PC-3 (cell line): ENCODE measurements at regions not wholly inside any gene's neighbourhood (a gene's known extent, or its start where the extent isn't known, plus 50 kb on each side); places are given as distances from the start of the nearest gene placed in this dataset.
"Not testable (repeated sequence)": the region's sequence is repeated elsewhere in the genome, so short reads cannot be mapped to it uniquely, and the experiment has no call there.

ENCODE experiments used
- ATAC-seq: fragments of 200-7000 bp; cut with Tn5 transposase; 2 replicates; pipeline ENCODE4 v1.9.1; 2020; ENCODE audit warnings: mild to moderate bottlenecking, moderate library complexity
- BruUV-seq: library from RNA; stranded (reverse); fragments of 400-500 nt; replicated peaks from 2 replicates; lab custom pipeline; 2021; lab: Mats Ljungman, UMichigan
- CTCF ChIA-PET: fragments of 300-600 bp; sonication (Branson Sonifier 250); formaldehyde crosslinking; loops from one replicate; lab custom pipeline; 2022; ENCODE audit warnings: antibody characterized with exemption; lab: Charles Lee
- POLR2A ChIA-PET: fragments of 300-600 bp; sonication (Branson Sonifier 250); formaldehyde crosslinking; loops from one replicate; lab custom pipeline; 2022; ENCODE audit warnings: antibody characterized with exemption; ENCODE audit not compliant: unreplicated experiment; lab: Charles Lee
- DNase-seq: peaks from one replicate; pipeline ENCODE4 v3.0.0-alpha.2; 2015
- H2AFZ ChIP-seq: fragments of 300-600 bp; sonication (generic); 2 replicates; pipeline ENCODE4 v1.6.0; 2016; ENCODE audit warnings: antibody characterized with exemption, low read length
- H3F3A ChIP-seq: fragments of 300-600 bp; sonication (generic); one replicate; pipeline ENCODE4 v1.6.0; 2017; ENCODE audit warnings: antibody characterized with exemption, low read length, control low read depth, mild to moderate bottlenecking; ENCODE audit not compliant: unreplicated experiment
- H3K27ac ChIP-seq: fragments of 300-600 bp; sonication (generic); 2 replicates; pipeline ENCODE4 v1.5.1; 2016; ENCODE audit warnings: mild to moderate bottlenecking, low read length
- H3K27me3 ChIP-seq: fragments of 300-600 bp; sonication (generic); 2 replicates; pipeline ENCODE4 v1.6.1; 2016; ENCODE audit warnings: low read length, mixed read lengths
- H3K36me3 ChIP-seq: fragments of 300-600 bp; sonication (generic); 2 replicates; pipeline ENCODE4 v1.6.1; 2016; ENCODE audit warnings: low read depth, mixed run types, low read length, mixed read lengths
- H3K4me1 ChIP-seq: fragments of 300-600 bp; sonication (generic); 2 replicates; pipeline ENCODE4 v1.5.1; 2016; ENCODE audit warnings: low read length; ENCODE audit not compliant: insufficient read depth
- H3K4me2 ChIP-seq: fragments of 300-600 bp; sonication (generic); 2 replicates; pipeline ENCODE4 v1.6.0; 2016; ENCODE audit warnings: low read length
- H3K4me3 ChIP-seq: fragments of 300-600 bp; sonication (generic); 2 replicates; pipeline ENCODE4 v1.5.1; 2016; ENCODE audit warnings: mild to moderate bottlenecking, low read length, mixed read lengths
- H3K79me2 ChIP-seq: fragments of 300-600 bp; sonication (generic); 2 replicates; pipeline ENCODE4 v1.6.1; 2017; ENCODE audit warnings: low read length, mixed read lengths
- H3K9ac ChIP-seq: fragments of 300-600 bp; sonication (generic); 2 replicates; pipeline ENCODE4 v1.6.0; 2016; ENCODE audit warnings: mild to moderate bottlenecking, low read length
- H3K9me2 ChIP-seq: fragments of 300-600 bp; sonication (generic); replicated peaks from 2 replicates; pipeline ENCODE4 v1.6.1; 2016; ENCODE audit warnings: mixed run types, low read length, mixed read lengths
- H3K9me3 ChIP-seq: fragments of 300-600 bp; sonication (generic); 2 replicates; pipeline ENCODE4 v1.6.1; 2016; ENCODE audit warnings: low read length, mixed read lengths
- H4K20me1 ChIP-seq: fragments of 300-600 bp; sonication (generic); 2 replicates; pipeline ENCODE4 v1.6.1; 2016; ENCODE audit warnings: low read length, mixed read lengths
- CTCF ChIP-seq: fragments of 300-600 bp; sonication (generic); conservative IDR thresholded peaks from 2 replicates; pipeline ENCODE4 v1.5.1; 2017; ENCODE audit warnings: antibody characterized with exemption, low read depth, mild to moderate bottlenecking, low read length
- EZH2 ChIP-seq: fragments of 300-600 bp; sonication (generic); IDR thresholded peaks from one replicate; pipeline ENCODE4 v1.6.1; 2017; ENCODE audit warnings: antibody characterized with exemption, mild to moderate bottlenecking, low read length; ENCODE audit not compliant: unreplicated experiment
- EZH2phosphoT487 ChIP-seq: fragments of 300-600 bp; sonication (generic); IDR thresholded peaks from 2 replicates; pipeline ENCODE4 v1.6.1; 2018; ENCODE audit warnings: mild to moderate bottlenecking, antibody characterized with exemption, low read length, borderline replicate concordance
- intact Hi-C: fragments of 100-400 bp; cut with micrococcal nuclease; formaldehyde crosslinking; loops from 2 replicates; pipeline ENCODE4 v1.9.0; 2023

- H3K4me1 ChIP-seq, H3F3A ChIP-seq, BruUV-seq, H4K20me1 ChIP-seq, H3K36me3 ChIP-seq, H3K4me3 ChIP-seq, H3K9me2 ChIP-seq, DNase-seq, POLR2A ChIA-PET, H3K27ac ChIP-seq, H3K27me3 ChIP-seq, ATAC-seq, H3K4me2 ChIP-seq, H3K9ac ChIP-seq, H3K79me2 ChIP-seq, H2AFZ ChIP-seq, H3K9me3 ChIP-seq, intact Hi-C loops, CTCF ChIA-PET: not testable (repeated sequence)
Measured at GRCh38 chr21:32823296-32823695, 51.7 kb upstream of the PAXBP1 start.

- no TSS peak for BruUV-seq
- no peaks in the 10 kb centered on the region for H3F3A ChIP-seq
- DNase-seq (no peak), ATAC-seq (no peak)
- CTCF ChIA-PET: no interaction called here
- H3K4me2 ChIP-seq: no peak overlapping the region
- H3K79me2 ChIP-seq: no peaks in the 10 kb centered on the region
- no peak overlapping the region for H2AFZ ChIP-seq
- no peaks in the 10 kb centered on the region for H3K36me3 ChIP-seq
- POLR2A ChIA-PET: no interaction called here
- no peaks in the 10 kb centered on the region for H4K20me1 ChIP-seq
- TF ChIP-seq EZH2phosphoT487 (no peak), CTCF (no peak)
- no peaks in the 10 kb centered on the region for H3K9me3 ChIP-seq
- no peak overlapping the region for H3K9ac ChIP-seq
- intact Hi-C loops: no loop called here
- no peak overlapping the region for H3K27ac ChIP-seq
- no peaks in the 10 kb centered on the region for H3K4me1 ChIP-seq
- H3K9me2 ChIP-seq: no peaks in the 10 kb centered on the region
- H3K27me3 ChIP-seq: no peaks in the 10 kb centered on the region
- no peak overlapping the region for H3K4me3 ChIP-seq
Measured at GRCh38 chr21:32824950-32825349, 53.4 kb upstream of the PAXBP1 start.

- no peaks in the 10 kb centered on the region for H3K27me3 ChIP-seq
- no peak overlapping the region for H3K9ac ChIP-seq
- TF ChIP-seq CTCF (peak; percentile 79), EZH2phosphoT487 (no peak), EZH2 (no peak)
- H3K4me2 ChIP-seq: no peak overlapping the region
- ChIA-PET CTCF (interaction anchor here (0.6 to 1.3 kb wide), 6 partner anchors 8 to 423 kb away, joined by 3 to 11 read pairs (median 4); no protein-coding TSS in a partner anchor), POLR2A (interaction anchor here (0.7 kb wide), 2 partner anchors 162 to 257 kb away, joined by 5 to 19 read pairs; no protein-coding TSS in a partner anchor)
- no peak overlapping the region for H3K4me3 ChIP-seq
- H3K9me3 ChIP-seq: no peaks in the 10 kb centered on the region
- intact Hi-C loops: loop anchor here (1.0 kb wide), 2 partner anchors 44 to 173 kb away; no protein-coding TSS in a partner anchor
- no peak overlapping the region for H2AFZ ChIP-seq
- DNase-seq (peak; percentile 72), ATAC-seq (peak; percentile 100)
- H3K4me1 ChIP-seq: no peaks in the 10 kb centered on the region
- no peaks in the 10 kb centered on the region for H3K36me3 ChIP-seq
- BruUV-seq: no TSS peak
- H3K9me2 ChIP-seq: no peaks in the 10 kb centered on the region
- no peaks in the 10 kb centered on the region for H3F3A ChIP-seq
- H3K27ac ChIP-seq: no peak overlapping the region
- no peaks in the 10 kb centered on the region for H3K79me2 ChIP-seq
- H4K20me1 ChIP-seq: no peaks in the 10 kb centered on the region
Measured at GRCh38 chr21:32826329-32827167, 55.0 kb upstream of the PAXBP1 start.
